ENCODE measurements at regions not wholly inside any gene's neighbourhood (a gene's known extent, or its start where the extent isn't known, plus 50 kb on each side); places are given as distances from the start of the nearest gene placed in this dataset.

- no peak for TF ChIP-seq CTCF (IDR thresholded peaks at IDR 0.05)
- TF ChIP-seq POLR2A (IDR thresholded peaks at IDR 0.05), result no peak
These were observed 504.9 kb downstream of the TNS1 start for GRCh38 chr2:217497843-217498377.

All from uterus (tissue), 2 donors.